ENCODE measurements at regions not wholly inside any gene's neighbourhood (a gene's known extent, or its start where the extent isn't known, plus 50 kb on each side); places are given as distances from the start of the nearest gene placed in this dataset.

GRCh38 chr4:144589512-144589911 is 56.4 kb upstream of the HHIP start (continued):
- TF ChIP-seq RAD21 (IDR thresholded peaks at IDR 0.05 in 1 of 2, conservative IDR thresholded peaks at IDR 0.05 in 1 of 2; ENCODE audit: low read depth in 2 of 2, low read length in 2 of 2) (no peak), TBP (IDR thresholded peaks at IDR 0.05; ENCODE audit: low read depth, low read length) (no peak)

Data from H1 (cell line).